OCI-LY7 (cell line): ENCODE measurements at regions not wholly inside any gene's neighbourhood (a gene's known extent, or its start where the extent isn't known, plus 50 kb on each side); places are given as distances from the start of the nearest gene placed in this dataset.

ENCODE experiments used
- BruUV-seq: library from RNA; stranded (reverse); fragments of 400-500 nt; replicated peaks from 2 replicates; lab custom pipeline; 2021; lab: Mats Ljungman, UMichigan
- CTCF ChIA-PET: fragments of 300-600 bp; sonication (Branson Sonifier 250); formaldehyde crosslinking; loops from one replicate; lab custom pipeline; 2022; ENCODE audit warnings: antibody characterized with exemption; ENCODE audit not compliant: unreplicated experiment; lab: Charles Lee
- POLR2A ChIA-PET: fragments of 300-600 bp; sonication (Branson Sonifier 250); formaldehyde crosslinking; loops from one replicate; lab custom pipeline; 2022; ENCODE audit warnings: antibody characterized with exemption; lab: Charles Lee
- DNase-seq: peaks from one replicate; pipeline ENCODE4 v3.0.0-alpha.2; 2015; ENCODE audit warnings: low spot score
- H2AFZ ChIP-seq: fragments of 200-600 bp; sonication (generic), shearing (Covaris generic); 2 replicates; pipeline ENCODE4 v1.6.1; 2014; ENCODE audit warnings: mild to moderate bottlenecking, antibody characterized with exemption, low read length, moderate library complexity
- H3K27ac ChIP-seq: fragments of 200-600 bp; sonication (generic); 2 replicates; pipeline ENCODE4 v1.5.1; 2014; ENCODE audit warnings: mixed run types, low read depth, mild to moderate bottlenecking, moderate library complexity, low read length, inconsistent platforms; ENCODE audit not compliant: poor library complexity, severe bottlenecking
- H3K36me3 ChIP-seq: fragments of 200-600 bp; sonication (generic); 2 replicates; pipeline ENCODE4 v1.6.1; 2014; ENCODE audit warnings: mild to moderate bottlenecking, antibody characterized with exemption, low read length, moderate library complexity, mixed read lengths; ENCODE audit not compliant: insufficient read depth
- H3K4me1 ChIP-seq: fragments of 200-600 bp; sonication (generic); 2 replicates; pipeline ENCODE4 v1.5.1; 2014; ENCODE audit warnings: mild to moderate bottlenecking, low read length; ENCODE audit not compliant: insufficient read depth, poor library complexity, severe bottlenecking
- H3K4me2 ChIP-seq: fragments of 200-600 bp; sonication (generic); 2 replicates; pipeline ENCODE4 v1.6.1; 2014; ENCODE audit warnings: mild to moderate bottlenecking, low read length
- H3K4me3 ChIP-seq: fragments of 200-600 bp; sonication (generic); 2 replicates; pipeline ENCODE4 v1.5.1; 2014; ENCODE audit warnings: mild to moderate bottlenecking, low read depth, low read length; ENCODE audit not compliant: poor library complexity, severe bottlenecking
- H3K79me2 ChIP-seq: fragments of 200-600 bp; sonication (generic); 2 replicates; pipeline ENCODE4 v1.6.1; 2016; ENCODE audit warnings: low read depth, mild to moderate bottlenecking, low read length, moderate library complexity, mixed read lengths; ENCODE audit not compliant: insufficient read depth
- H3K9me2 ChIP-seq: fragments of 200-600 bp; sonication (generic); 2 replicates; pipeline ENCODE4 v1.6.1; 2016; ENCODE audit warnings: mild to moderate bottlenecking, low read length, mixed read lengths; ENCODE audit not compliant: insufficient read depth
- H3K9me3 ChIP-seq: fragments of 200-600 bp; sonication (generic); 2 replicates; pipeline ENCODE4 v1.6.1; 2014; ENCODE audit warnings: mild to moderate bottlenecking, mixed run types, low read length, mixed read lengths
- H4K20me1 ChIP-seq: fragments of 200-600 bp; sonication (generic); 2 replicates; pipeline ENCODE4 v1.6.1; 2014; ENCODE audit warnings: mild to moderate bottlenecking, antibody characterized with exemption, low read length, moderate library complexity, mixed read lengths; ENCODE audit not compliant: insufficient read depth
- CTCF ChIP-seq: fragments of 200-600 bp; sonication (generic); conservative IDR thresholded peaks from 2 replicates; pipeline ENCODE4 v1.5.1; 2014; ENCODE audit warnings: mild to moderate bottlenecking, antibody characterized with exemption, low read length, moderate library complexity, mixed read lengths
- EZH2phosphoT487 ChIP-seq: fragments of 200-600 bp; sonication (generic); IDR thresholded peaks from 2 replicates; pipeline ENCODE4 v1.6.1; 2018; ENCODE audit warnings: low read depth, borderline replicate concordance, mild to moderate bottlenecking, mixed run types, antibody characterized with exemption, low read length, moderate library complexity, mixed read lengths
- intact Hi-C: fragments of 100-400 bp; cut with micrococcal nuclease; formaldehyde crosslinking; loops from one replicate; pipeline ENCODE4 v1.10.0; 2022; ENCODE audit not compliant: unreplicated experiment

GRCh38 chr10:8439040-8439439 lies 384.6 kb downstream of the GATA3 start:
- DNase-seq = no peak
- no peaks in the 10 kb centered on the region for H3K36me3 ChIP-seq
- H4K20me1 ChIP-seq = no peaks in the 10 kb centered on the region
- no peaks in the 10 kb centered on the region for H3K9me3 ChIP-seq
- H3K9me2 ChIP-seq = no peaks in the 10 kb centered on the region
- intact Hi-C loops = no loop called here
- no peaks in the 10 kb centered on the region for H3K4me1 ChIP-seq
- CTCF ChIA-PET = no interaction called here
- POLR2A ChIA-PET = no interaction called here
- no peak overlapping the region for H3K4me2 ChIP-seq
- no peak overlapping the region for H2AFZ ChIP-seq
- no peak overlapping the region for H3K27ac ChIP-seq
- H3K4me3 ChIP-seq = no peak overlapping the region
- no peak for TF ChIP-seq CTCF
- no peak for TF ChIP-seq EZH2phosphoT487
- no peaks in the 10 kb centered on the region for H3K79me2 ChIP-seq
- BruUV-seq = no TSS peak

- Histone ChIP-seq H2AFZ (no peak overlapping the region), H3K36me3 (no peaks in the 10 kb centered on the region), H3K4me2 (no peak overlapping the region), H3K4me3 (no peak overlapping the region), H3K79me2 (no peaks in the 10 kb centered on the region), H3K9me2 (no peaks in the 10 kb centered on the region), H3K9me3 (no peaks in the 10 kb centered on the region), H4K20me1 (no peaks in the 10 kb centered on the region), H3K4me1 (no peaks in the 10 kb centered on the region), H3K27ac (no peak overlapping the region)
- BruUV-seq = no TSS peak
- intact Hi-C loops = no loop called here
- no peak for TF ChIP-seq CTCF
- no peak for TF ChIP-seq EZH2phosphoT487
- POLR2A ChIA-PET = interaction anchor here (0.9 kb wide), 1 partner anchor 69 kb away, joined by 5 read pairs; no protein-coding TSS in a partner anchor
- CTCF ChIA-PET = interaction anchor here (0.6 kb wide), 1 partner anchor 1638 kb away, joined by 4 read pairs; no protein-coding TSS in a partner anchor
- no peak for DNase-seq
Observed at GRCh38 chr10:8444630-8445029, 390.1 kb downstream of the GATA3 start.

- Histone ChIP-seq H3K4me3 (no peak overlapping the region), H4K20me1 (no peaks in the 10 kb centered on the region), H3K27ac (no peak overlapping the region), H3K79me2 (no peaks in the 10 kb centered on the region), H3K4me2 (no peak overlapping the region), H2AFZ (no peak overlapping the region), H3K9me2 (no peaks in the 10 kb centered on the region), H3K36me3 (no peaks in the 10 kb centered on the region), H3K4me1 (no peaks in the 10 kb centered on the region), H3K9me3 (no peaks in the 10 kb centered on the region)
- intact Hi-C loops = no loop called here
- BruUV-seq = no TSS peak
- TF ChIP-seq EZH2phosphoT487 (no peak), CTCF (no peak)
- ChIA-PET POLR2A (no interaction called here), CTCF (no interaction called here)
- no peak for DNase-seq
Observed at GRCh38 chr10:8445353-8445752, 390.9 kb downstream of the GATA3 start.
